Gastroesophageal sphincter (tissue), 3 donors: ENCODE measurements at regions not wholly inside any gene's neighbourhood (a gene's known extent, or its start where the extent isn't known, plus 50 kb on each side); places are given as distances from the start of the nearest gene placed in this dataset.

Experiments
- CTCF ChIP-seq, 4 experiments: fragments of 200-600 bp in 2 of 4; fragments of 450-650 bp in 2 of 4; sonication (generic) in 1 of 4; IDR thresholded peaks; one replicate each; pipeline ENCODE4 v1.5.1; 2017 to 2019; ENCODE audit warnings: antibody characterized with exemption in 4 of 4, mild to moderate bottlenecking in 2 of 4, moderate library complexity in 2 of 4
- POLR2A ChIP-seq, 2 donors: fragments of 450-650 bp; IDR thresholded peaks; one replicate each; pipeline ENCODE4 v1.6.1; 2017; ENCODE audit warnings: antibody characterized with exemption in 2 of 2, mild to moderate bottlenecking in 2 of 2, moderate library complexity in 1 of 2
- POLR2AphosphoS5 ChIP-seq: sonication (generic); formaldehyde crosslinking; IDR thresholded peaks from one replicate; pipeline ENCODE4 v1.6.1; 2017; ENCODE audit warnings: antibody characterized with exemption

- TF ChIP-seq POLR2A (IDR thresholded peaks at IDR 0.05) (no peak), POLR2AphosphoS5 (no peak), CTCF (IDR thresholded peaks at IDR 0.05) (no peak)
Measured at GRCh38 chr1:221227872-221228337, 348.7 kb downstream of the HLX start.
